ENCODE measurements at regions not wholly inside any gene's neighbourhood (a gene's known extent, or its start where the extent isn't known, plus 50 kb on each side); places are given as distances from the start of the nearest gene placed in this dataset.
"Not testable (repeated sequence)": the region's sequence is repeated elsewhere in the genome, so short reads cannot be mapped to it uniquely, and the experiment has no call there.

- not testable (repeated sequence) for H3F3A ChIP-seq (replicated peaks; ENCODE audit: low read depth); H3K4me3 ChIP-seq; H3K27me3 ChIP-seq (ENCODE audit: insufficient read depth); H2AFZ ChIP-seq; H3K27me3 Mint-ChIP-seq (ENCODE audit: insufficient read depth, low read depth, poor library complexity); H3K4me1 Mint-ChIP-seq; H3K79me2 ChIP-seq (replicated peaks; ENCODE audit: insufficient read depth); H3K4me1 ChIP-seq (ENCODE audit: insufficient read depth); H4K20me1 ChIP-seq (replicated peaks; ENCODE audit: insufficient read depth); H3K36me3 ChIP-seq (ENCODE audit: insufficient read depth); H3K27ac Mint-ChIP-seq; ATAC-seq; H3K4me2 ChIP-seq; H3K9me2 ChIP-seq (ENCODE audit: insufficient read depth); DNase-seq (ENCODE audit: low spot score); H3K27ac ChIP-seq (ENCODE audit: low read depth); H3K4me3 Mint-ChIP-seq
- Mint-ChIP-seq H3K36me3 (ENCODE audit: low read depth) (peaks cover 47% of the 10 kb centered on the region), H3K9me3 (peaks cover 87% of the 10 kb centered on the region)
These were observed 1234.4 kb downstream of the TYW1 start for GRCh38 chr7:68231011-68231410.

GRCh38 chr7:68235937-68236336 lies 1239.3 kb downstream of the TYW1 start:
- Histone ChIP-seq H4K20me1 (replicated peaks; ENCODE audit: insufficient read depth) (no peaks in the 10 kb centered on the region), H3K9me2 (ENCODE audit: insufficient read depth) (no peaks in the 10 kb centered on the region), H3F3A (replicated peaks; ENCODE audit: low read depth) (no peaks in the 10 kb centered on the region), H3K79me2 (replicated peaks; ENCODE audit: insufficient read depth) (no peaks in the 10 kb centered on the region), H3K36me3 (ENCODE audit: insufficient read depth) (no peaks in the 10 kb centered on the region), H3K4me1 (ENCODE audit: insufficient read depth) (no peaks in the 10 kb centered on the region), H3K27ac (ENCODE audit: low read depth) (no peak overlapping the region), H3K4me3 (no peak overlapping the region), H3K27me3 (ENCODE audit: insufficient read depth) (no peaks in the 10 kb centered on the region), H2AFZ (no peak overlapping the region), H3K4me2 (no peak overlapping the region)
- ATAC-seq (no peak), DNase-seq (ENCODE audit: low spot score) (no peak)
- no peaks in the 10 kb centered on the region for H3K4me1 Mint-ChIP-seq
- peaks cover 44% of the 10 kb centered on the region for H3K36me3 Mint-ChIP-seq (ENCODE audit: low read depth)
- H3K4me3 Mint-ChIP-seq = no peak overlapping the region
- TF ChIP-seq NANOG (IDR thresholded peaks at IDR 0.05; ENCODE audit: borderline replicate concordance) = no peak
- no peak for TF ChIP-seq ZNF462 (CRISPR knock-in tag; IDR thresholded peaks at IDR 0.05)
- TF ChIP-seq, protein P1, sequence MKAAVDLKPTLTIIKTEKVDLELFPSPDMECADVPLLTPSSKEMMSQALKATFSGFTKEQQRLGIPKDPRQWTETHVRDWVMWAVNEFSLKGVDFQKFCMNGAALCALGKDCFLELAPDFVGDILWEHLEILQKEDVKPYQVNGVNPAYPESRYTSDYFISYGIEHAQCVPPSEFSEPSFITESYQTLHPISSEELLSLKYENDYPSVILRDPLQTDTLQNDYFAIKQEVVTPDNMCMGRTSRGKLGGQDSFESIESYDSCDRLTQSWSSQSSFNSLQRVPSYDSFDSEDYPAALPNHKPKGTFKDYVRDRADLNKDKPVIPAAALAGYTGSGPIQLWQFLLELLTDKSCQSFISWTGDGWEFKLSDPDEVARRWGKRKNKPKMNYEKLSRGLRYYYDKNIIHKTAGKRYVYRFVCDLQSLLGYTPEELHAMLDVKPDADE (IDR thresholded peaks at IDR 0.05) = no peak
- no peak for TF ChIP-seq CTCF (conservative IDR thresholded peaks at IDR 0.05; ENCODE audit: low read depth in 2 of 2)
- H3K27ac Mint-ChIP-seq = no peak overlapping the region
- H3K27me3 Mint-ChIP-seq (ENCODE audit: insufficient read depth, low read depth, poor library complexity) = peaks cover 2% of the 10 kb centered on the region
- peaks cover 89% of the 10 kb centered on the region for H3K9me3 Mint-ChIP-seq
